Type B pancreatic cell (in vitro differentiated cells): ENCODE measurements at regions not wholly inside any gene's neighbourhood (a gene's known extent, or its start where the extent isn't known, plus 50 kb on each side); places are given as distances from the start of the nearest gene placed in this dataset.

Experiments
- DNase-seq: peaks from one replicate; pipeline ENCODE4 v3.0.0; 2021; ENCODE audit warnings: mixed read lengths; ENCODE audit not compliant: unreplicated experiment; ENCODE audit errors: extremely low spot score
- H3K27ac Mint-ChIP-seq: 2 replicates; pipeline ENCODE4 v1.8.0; 2021; ENCODE audit warnings: mild to moderate bottlenecking, mixed read lengths
- H3K27me3 Mint-ChIP-seq: 2 replicates; pipeline ENCODE4 v1.8.0; 2021; ENCODE audit warnings: mixed read lengths
- H3K36me3 Mint-ChIP-seq: 2 replicates; pipeline ENCODE4 v1.8.0; 2021; ENCODE audit warnings: mixed read lengths
- H3K4me1 Mint-ChIP-seq: one replicate; pipeline ENCODE4 v1.8.0; 2021; ENCODE audit warnings: mixed read lengths; ENCODE audit not compliant: unreplicated experiment
- H3K4me3 Mint-ChIP-seq: 2 replicates; pipeline ENCODE4 v1.8.0; 2021; ENCODE audit warnings: mild to moderate bottlenecking, mixed read lengths
- H3K9me3 Mint-ChIP-seq: 2 replicates; pipeline ENCODE4 v1.8.0; 2021; ENCODE audit warnings: mixed read lengths
- CTCF ChIP-seq: fragments of 200-600 bp; sonication (generic); conservative IDR thresholded peaks from 2 replicates; pipeline ENCODE4 v1.5.0; 2021; ENCODE audit warnings: antibody characterized with exemption, mild to moderate bottlenecking

- Mint-ChIP-seq H3K9me3 (no peaks in the 10 kb centered on the region), H3K4me3 (no peak overlapping the region), H3K27me3 (no peaks in the 10 kb centered on the region), H3K27ac (no peak overlapping the region), H3K36me3 (no peaks in the 10 kb centered on the region), H3K4me1 (peaks cover 3% of the 10 kb centered on the region)
- DNase-seq, result no peak
- no peak for TF ChIP-seq CTCF
Observed at GRCh38 chr1:81499487-81499886, 301.2 kb upstream of the ADGRL2 start.

GRCh38 chr1:81498471-81499462, 302.0 kb upstream of the ADGRL2 start:
- Mint-ChIP-seq H3K4me3 (no peak overlapping the region), H3K27me3 (no peaks in the 10 kb centered on the region), H3K9me3 (no peaks in the 10 kb centered on the region), H3K4me1 (peaks cover 3% of the 10 kb centered on the region), H3K27ac (no peak overlapping the region), H3K36me3 (no peaks in the 10 kb centered on the region)
- no peak for TF ChIP-seq CTCF
- no peak for DNase-seq

- no peaks in the 10 kb centered on the region for H3K36me3 Mint-ChIP-seq
- TF ChIP-seq CTCF, result no peak
- H3K4me3 Mint-ChIP-seq, result no peak overlapping the region
- no peak for DNase-seq
- no peak overlapping the region for H3K27ac Mint-ChIP-seq
- no peaks in the 10 kb centered on the region for H3K27me3 Mint-ChIP-seq
- H3K4me1 Mint-ChIP-seq, result peaks cover 3% of the 10 kb centered on the region
- H3K9me3 Mint-ChIP-seq, result no peaks in the 10 kb centered on the region
Observed at GRCh38 chr1:81496349-81496748, 304.4 kb upstream of the ADGRL2 start.

GRCh38 chr1:81493102-81493869, 307.4 kb upstream of the ADGRL2 start:
- Mint-ChIP-seq H3K9me3 (no peaks in the 10 kb centered on the region), H3K4me3 (no peak overlapping the region), H3K4me1 (no peaks in the 10 kb centered on the region), H3K36me3 (no peaks in the 10 kb centered on the region), H3K27ac (no peak overlapping the region), H3K27me3 (no peaks in the 10 kb centered on the region)
- TF ChIP-seq CTCF, result no peak
- DNase-seq, result no peak

- no peak overlapping the region for H3K4me3 Mint-ChIP-seq
- no peak for TF ChIP-seq CTCF
- H3K27ac Mint-ChIP-seq, result no peak overlapping the region
- no peaks in the 10 kb centered on the region for H3K36me3 Mint-ChIP-seq
- no peak for DNase-seq
- H3K9me3 Mint-ChIP-seq, result no peaks in the 10 kb centered on the region
- H3K4me1 Mint-ChIP-seq, result no peaks in the 10 kb centered on the region
- no peaks in the 10 kb centered on the region for H3K27me3 Mint-ChIP-seq
Observed at GRCh38 chr1:81492628-81493027, 308.1 kb upstream of the ADGRL2 start.
